Neural cell (in vitro differentiated cells): ENCODE measurements at regions not wholly inside any gene's neighbourhood (a gene's known extent, or its start where the extent isn't known, plus 50 kb on each side); places are given as distances from the start of the nearest gene placed in this dataset.

ENCODE experiments used
- H2AFZ ChIP-seq: fragments of 200-600, 300-800 bp; sonication (generic), shearing (Covaris generic); 2 replicates; pipeline ENCODE4 v1.6.0; 2014; ENCODE audit warnings: low read depth, mild to moderate bottlenecking, antibody characterized with exemption, low read length, moderate library complexity
- H3F3A ChIP-seq: fragments of 200-600 bp; shearing (Covaris generic); 2 replicates; pipeline ENCODE4 v1.6.1; 2016; ENCODE audit warnings: mild to moderate bottlenecking, moderate library complexity, mixed read lengths, antibody characterized with exemption, low read length; ENCODE audit not compliant: insufficient read depth, poor library complexity, severe bottlenecking
- H3K27ac ChIP-seq: fragments of 200-600, 300-800 bp; sonication (generic), shearing (Covaris generic); 2 replicates; pipeline ENCODE4 v1.5.1; 2014; ENCODE audit warnings: mild to moderate bottlenecking, low read length, moderate library complexity
- H3K27me3 ChIP-seq: fragments of 300-800, 200-600 bp; sonication (generic), shearing (Covaris generic); 2 replicates; pipeline ENCODE4 v1.6.0; 2014; ENCODE audit warnings: mild to moderate bottlenecking, low read depth, low read length, moderate library complexity; ENCODE audit not compliant: insufficient read depth
- H3K36me3 ChIP-seq: fragments of 300-800, 200-600 bp; sonication (generic), shearing (Covaris generic); 2 replicates; pipeline ENCODE4 v1.5.1; 2014; ENCODE audit warnings: mild to moderate bottlenecking, antibody characterized with exemption, low read length, moderate library complexity; ENCODE audit not compliant: insufficient read depth
- H3K4me2 ChIP-seq: fragments of 300-800, 200-600 bp; sonication (generic), shearing (Covaris generic); 2 replicates; pipeline ENCODE4 v1.6.0; 2014; ENCODE audit warnings: mild to moderate bottlenecking, low read length
- H3K4me3 ChIP-seq: fragments of 300-800, 200-600 bp; sonication (generic), shearing (Covaris generic); 2 replicates; pipeline ENCODE4 v1.5.1; 2014; ENCODE audit warnings: mild to moderate bottlenecking, low read length, moderate library complexity
- H3K79me2 ChIP-seq: fragments of 200-600 bp; shearing (Covaris generic); replicated peaks from 2 replicates; pipeline ENCODE4 v1.6.0; 2014; ENCODE audit warnings: mild to moderate bottlenecking, low read length, moderate library complexity; ENCODE audit not compliant: insufficient read depth
- H3K9ac ChIP-seq: fragments of 300-800, 200-600 bp; sonication (generic), shearing (Covaris generic); 2 replicates; pipeline ENCODE4 v1.6.1; 2016; ENCODE audit warnings: mild to moderate bottlenecking, low read length, mixed read lengths
- H3K9me2 ChIP-seq: fragments of 200-600 bp; shearing (Covaris generic); 2 replicates; pipeline ENCODE4 v1.6.1; 2016; ENCODE audit warnings: mild to moderate bottlenecking, low read length, mixed read lengths; ENCODE audit not compliant: insufficient read depth
- H3K9me3 ChIP-seq: fragments of 200-600, 300-800 bp; sonication (generic), shearing (Covaris generic); 2 replicates; pipeline ENCODE4 v1.6.1; 2016; ENCODE audit warnings: mild to moderate bottlenecking, mixed run types, low read length, moderate library complexity, mixed read lengths
- H4K20me1 ChIP-seq: fragments of 200-600 bp; shearing (Covaris generic); 2 replicates; pipeline ENCODE4 v1.6.1; 2016; ENCODE audit warnings: mild to moderate bottlenecking, mixed run types; ENCODE audit not compliant: insufficient read depth
- CTCF ChIP-seq: fragments of 450-650 bp; IDR thresholded peaks from 2 replicates; pipeline ENCODE4 v1.5.1; 2014; ENCODE audit warnings: antibody characterized with exemption, mild to moderate bottlenecking, moderate library complexity; ENCODE audit not compliant: poor library complexity, severe bottlenecking
- EP300 ChIP-seq: fragments of 450-650 bp; conservative IDR thresholded peaks from 2 replicates; pipeline ENCODE4 v1.6.1; 2014; ENCODE audit warnings: antibody characterized with exemption, mild to moderate bottlenecking, moderate library complexity; ENCODE audit not compliant: poor library complexity, severe bottlenecking
- EZH2 ChIP-seq: fragments of 200-600, 300-800 bp; shearing (Covaris generic), sonication (generic); IDR thresholded peaks from 2 replicates; pipeline ENCODE4 v1.6.1; 2014; ENCODE audit warnings: antibody characterized with exemption, low read length, borderline replicate concordance, mild to moderate bottlenecking; ENCODE audit not compliant: insufficient read depth, poor library complexity, severe bottlenecking
- MXI1 ChIP-seq: fragments of 450-650 bp; conservative IDR thresholded peaks from 2 replicates; pipeline ENCODE4 v1.6.1; 2014; ENCODE audit warnings: antibody characterized with exemption, mild to moderate bottlenecking; ENCODE audit not compliant: poor library complexity, severe bottlenecking
- POLR2AphosphoS5 ChIP-seq: IDR thresholded peaks from 2 replicates; pipeline ENCODE4 v1.6.1; 2012
- RAD21 ChIP-seq: fragments of 450-650 bp; conservative IDR thresholded peaks from 2 replicates; pipeline ENCODE4 v1.6.1; 2014; ENCODE audit warnings: antibody characterized with exemption, mild to moderate bottlenecking, moderate library complexity
- REST ChIP-seq: IDR thresholded peaks from 2 replicates; pipeline ENCODE4 v1.6.1; 2012; ENCODE audit warnings: borderline replicate concordance
- SMC3 ChIP-seq: fragments of 450-650 bp; conservative IDR thresholded peaks from 2 replicates; pipeline ENCODE4 v1.6.1; 2014; ENCODE audit warnings: antibody characterized with exemption, mild to moderate bottlenecking, moderate library complexity; ENCODE audit not compliant: poor library complexity
- TAF1 ChIP-seq: IDR thresholded peaks from 2 replicates; pipeline ENCODE4 v1.6.1; 2012; ENCODE audit warnings: low read depth

DNA sequence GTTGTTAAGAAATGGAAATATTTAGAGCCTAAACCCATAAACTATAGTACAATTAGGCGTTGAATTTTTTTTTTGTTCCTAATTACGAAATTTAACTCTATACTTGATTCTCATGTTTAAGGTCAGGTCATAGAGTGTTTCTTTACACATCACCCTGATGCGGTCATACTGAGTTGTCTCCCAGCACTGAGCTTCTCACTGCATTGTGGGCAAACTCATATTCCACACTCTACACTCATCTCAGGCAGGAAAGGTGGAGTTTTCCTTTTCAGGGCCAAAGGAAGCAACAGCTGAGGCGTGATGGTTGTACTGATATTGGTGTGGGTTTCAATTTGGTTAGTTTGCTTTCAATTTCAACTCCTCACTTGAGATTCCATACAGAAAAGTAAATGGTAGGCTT lies 75.4 kb downstream of the FAT4 start:
- Histone ChIP-seq H2AFZ (no peak overlapping the region), H4K20me1 (no peaks in the 10 kb centered on the region), H3K9me3 (no peaks in the 10 kb centered on the region), H3K27me3 (no peaks in the 10 kb centered on the region), H3K27ac (no peak overlapping the region), H3K4me3 (no peak overlapping the region), H3F3A (no peaks in the 10 kb centered on the region), H3K79me2 (no peaks in the 10 kb centered on the region), H3K36me3 (no peaks in the 10 kb centered on the region), H3K9me2 (no peaks in the 10 kb centered on the region), H3K4me2 (no peak overlapping the region), H3K9ac (no peak overlapping the region)
- TF ChIP-seq EP300 (no peak), RAD21 (no peak), POLR2AphosphoS5 (no peak), CTCF (no peak), EZH2 (no peak), SMC3 (no peak), TAF1 (no peak), MXI1 (no peak), REST (no peak)

GRCh38 chr4:125390727-125391126 lies 76.0 kb downstream of the FAT4 start:
- H3K27ac ChIP-seq = no peak overlapping the region
- H3K4me2 ChIP-seq = no peak overlapping the region
- H3K27me3 ChIP-seq = no peaks in the 10 kb centered on the region
- no peaks in the 10 kb centered on the region for H3K9me2 ChIP-seq
- no peak overlapping the region for H2AFZ ChIP-seq
- TF ChIP-seq RAD21 (no peak), EP300 (no peak), MXI1 (no peak)
- no peaks in the 10 kb centered on the region for H3K36me3 ChIP-seq
- H3K4me3 ChIP-seq = no peak overlapping the region
- H3K9me3 ChIP-seq = no peaks in the 10 kb centered on the region
- H4K20me1 ChIP-seq = no peaks in the 10 kb centered on the region
- no peak overlapping the region for H3K9ac ChIP-seq
- H3F3A ChIP-seq = no peaks in the 10 kb centered on the region
- no peaks in the 10 kb centered on the region for H3K79me2 ChIP-seq

GRCh38 chr4:125392694-125393093 lies 77.9 kb downstream of the FAT4 start:
- Histone ChIP-seq H3K27me3 (no peaks in the 10 kb centered on the region), H3K79me2 (no peaks in the 10 kb centered on the region), H3F3A (no peaks in the 10 kb centered on the region), H3K36me3 (no peaks in the 10 kb centered on the region), H3K9me3 (no peaks in the 10 kb centered on the region), H3K9me2 (no peaks in the 10 kb centered on the region), H3K9ac (no peak overlapping the region), H3K27ac (no peak overlapping the region), H2AFZ (no peak overlapping the region), H3K4me2 (no peak overlapping the region), H3K4me3 (no peak overlapping the region), H4K20me1 (no peaks in the 10 kb centered on the region)
- TF ChIP-seq EZH2 (no peak), RAD21 (no peak), SMC3 (no peak), POLR2AphosphoS5 (no peak), REST (no peak), EP300 (no peak), TAF1 (no peak), MXI1 (no peak), CTCF (no peak)
